G401.6 (cell line): ENCODE measurements at regions not wholly inside any gene's neighbourhood (a gene's known extent, or its start where the extent isn't known, plus 50 kb on each side); places are given as distances from the start of the nearest gene placed in this dataset.
"Not testable (repeated sequence)": the region's sequence is repeated elsewhere in the genome, so short reads cannot be mapped to it uniquely, and the experiment has no call there.

Source experiments
- FAIRE-seq: peaks from 2 replicates; lab custom pipeline; 2012; peaks lifted over from hg19 to GRCh38; lab: Jason Lieb, UNC

DNA sequence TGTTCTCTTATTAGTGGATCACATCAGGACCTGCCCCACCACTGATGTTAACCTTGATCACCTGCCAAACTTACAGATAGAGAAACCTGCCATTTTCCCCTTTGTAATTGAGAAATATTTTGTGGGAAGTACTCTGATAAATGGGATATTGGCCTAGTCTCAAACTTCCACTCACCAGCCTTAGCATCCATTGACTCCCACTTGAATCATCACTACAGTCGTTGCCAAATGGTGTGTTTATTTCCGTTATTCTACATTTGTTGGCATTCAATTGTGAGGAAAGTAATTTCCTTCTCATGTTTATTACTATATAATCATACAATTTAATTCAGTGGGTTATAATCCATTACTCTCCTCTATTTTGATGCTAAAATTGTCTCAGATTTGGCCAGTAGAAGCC lies 156.4 kb upstream of the CXCL13 start:
- FAIRE-seq = no peak

DNA sequence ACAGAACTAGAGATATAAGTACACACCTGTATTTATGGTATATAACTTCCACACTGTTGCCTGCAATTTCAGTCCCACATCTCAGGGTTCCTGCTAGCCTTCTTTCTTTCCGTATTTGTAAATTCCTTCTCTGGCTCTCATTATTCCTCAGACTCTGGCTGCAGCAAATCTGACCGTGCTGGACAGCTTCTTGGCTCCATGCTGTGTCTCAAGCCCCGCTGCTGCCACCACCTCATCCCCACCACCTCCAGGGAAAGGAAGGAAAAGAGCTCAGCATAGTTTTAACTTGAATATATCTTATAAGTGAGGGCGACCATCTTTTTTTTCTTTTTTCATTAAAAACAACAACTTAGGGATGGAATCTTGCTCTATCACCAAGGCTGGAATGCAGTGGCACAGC lies 155.6 kb upstream of the CXCL13 start:
- FAIRE-seq = no peak

DNA sequence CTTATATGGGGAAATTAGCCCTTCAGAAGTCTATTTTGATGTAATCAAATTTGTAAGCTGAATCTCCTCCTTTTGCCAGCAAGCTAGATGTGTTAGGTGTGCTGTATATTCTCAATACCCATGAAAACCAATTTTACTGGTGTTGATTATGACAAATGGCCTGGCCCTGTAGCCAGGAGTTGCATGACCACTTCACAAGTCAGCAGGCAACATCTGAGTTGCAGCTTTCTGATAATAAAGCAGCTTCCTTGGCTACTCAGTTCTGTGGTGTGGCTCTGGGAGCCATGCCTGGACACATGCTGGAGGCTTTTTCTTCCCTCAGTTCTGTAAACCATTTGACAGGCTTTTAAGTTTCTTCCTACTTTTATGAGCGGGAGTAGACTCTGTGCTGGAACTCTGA lies 154.1 kb upstream of the CXCL13 start:
- FAIRE-seq = no peak

DNA sequence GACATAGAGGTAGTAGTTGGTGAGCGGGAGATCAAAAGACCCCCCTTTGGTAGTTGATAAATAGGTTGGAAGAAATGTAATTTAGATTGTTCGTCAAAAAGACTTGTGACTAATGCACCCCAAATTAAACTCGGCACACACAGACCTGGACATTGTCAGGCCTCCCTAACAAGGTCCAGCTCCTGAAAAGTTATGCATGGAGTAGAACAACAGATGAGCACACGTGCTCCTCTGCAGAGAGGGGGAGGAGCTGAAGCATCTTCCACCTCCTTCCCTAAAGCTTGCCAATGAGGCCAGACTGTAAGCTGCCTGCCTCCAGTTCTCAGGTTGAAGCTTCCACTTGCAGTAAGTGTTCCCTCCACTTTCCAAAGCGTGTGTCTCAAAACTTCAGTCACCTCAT lies 153.5 kb upstream of the CXCL13 start:
- FAIRE-seq = not testable (repeated sequence)

DNA sequence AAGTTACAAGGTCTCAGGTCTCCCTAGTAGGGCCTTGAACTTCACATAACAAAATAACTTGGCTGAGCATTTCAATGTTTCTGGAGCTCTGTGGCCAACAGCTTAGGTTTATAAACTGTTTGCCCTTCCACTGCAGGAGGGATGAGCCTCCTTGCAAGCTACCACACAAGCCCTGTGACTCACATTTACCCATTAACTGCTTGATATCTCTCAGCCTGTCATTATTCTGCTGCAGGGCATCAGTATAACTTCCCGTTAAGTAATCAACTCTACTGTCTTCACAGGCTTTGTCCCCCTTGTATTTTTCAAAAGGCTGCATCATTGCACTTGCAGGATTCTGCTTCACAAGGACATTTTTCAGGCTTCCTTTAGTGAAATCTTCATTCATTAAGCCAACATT lies 151.7 kb upstream of the CXCL13 start:
- no peak for FAIRE-seq

DNA sequence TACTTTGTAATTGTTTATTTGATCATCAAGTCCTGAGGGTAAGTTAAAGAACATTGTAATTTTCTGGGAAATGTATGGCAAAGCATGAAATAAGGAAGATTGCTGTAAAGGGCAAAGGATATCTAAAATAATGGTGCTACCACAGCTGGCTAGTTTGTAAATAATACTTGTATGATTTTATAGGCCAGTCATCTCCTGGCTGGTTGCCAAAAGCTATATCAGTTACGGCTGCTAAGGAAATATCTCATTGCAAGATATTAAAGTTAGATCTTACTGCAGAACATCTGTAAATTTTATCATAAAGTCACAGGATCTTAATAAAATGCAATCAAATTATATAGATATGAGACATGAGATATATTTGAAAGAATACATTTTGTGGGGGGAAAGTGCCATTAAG lies 150.8 kb upstream of the CXCL13 start:
- FAIRE-seq = no peak

DNA sequence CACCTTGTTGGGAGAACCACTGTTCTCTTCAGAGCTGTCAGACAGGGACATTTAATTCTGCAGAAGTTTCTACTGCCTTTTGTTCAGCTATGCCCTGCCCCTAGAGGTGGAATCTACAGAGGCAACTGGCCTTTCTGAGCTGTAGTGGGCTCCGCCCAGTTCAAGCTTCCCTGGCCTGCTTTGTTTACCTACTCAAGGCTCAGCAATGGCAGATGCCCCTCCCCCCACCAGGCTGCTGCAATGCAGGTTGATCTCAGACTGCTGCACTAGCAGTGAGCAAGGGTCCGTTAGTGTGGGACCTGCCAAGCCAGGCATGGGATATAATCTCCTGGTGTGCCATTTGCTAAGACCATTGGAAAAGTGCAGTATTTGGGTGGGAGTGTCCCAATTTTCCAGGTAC lies 141.5 kb upstream of the CXCL13 start:
- FAIRE-seq = not testable (repeated sequence)

DNA sequence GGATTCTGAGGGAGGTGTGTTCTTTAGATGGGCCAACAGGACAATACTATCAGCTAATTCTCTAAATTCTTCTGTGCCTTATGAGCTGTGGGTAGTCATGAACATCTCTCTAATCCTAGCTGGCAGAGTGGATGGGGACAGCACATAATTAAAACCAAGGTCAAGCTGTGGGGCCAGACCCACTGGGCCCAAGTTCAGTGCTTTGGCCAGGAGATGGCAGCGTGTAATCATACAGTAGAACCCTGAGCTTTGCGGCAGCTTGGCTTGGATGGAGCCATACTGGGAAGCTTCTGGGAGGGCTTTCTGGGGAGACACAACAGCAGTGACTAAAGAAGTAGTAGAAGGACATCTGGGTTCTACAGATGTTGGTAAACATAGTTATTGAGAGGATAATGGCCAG lies 140.3 kb upstream of the CXCL13 start:
- no peak for FAIRE-seq

DNA sequence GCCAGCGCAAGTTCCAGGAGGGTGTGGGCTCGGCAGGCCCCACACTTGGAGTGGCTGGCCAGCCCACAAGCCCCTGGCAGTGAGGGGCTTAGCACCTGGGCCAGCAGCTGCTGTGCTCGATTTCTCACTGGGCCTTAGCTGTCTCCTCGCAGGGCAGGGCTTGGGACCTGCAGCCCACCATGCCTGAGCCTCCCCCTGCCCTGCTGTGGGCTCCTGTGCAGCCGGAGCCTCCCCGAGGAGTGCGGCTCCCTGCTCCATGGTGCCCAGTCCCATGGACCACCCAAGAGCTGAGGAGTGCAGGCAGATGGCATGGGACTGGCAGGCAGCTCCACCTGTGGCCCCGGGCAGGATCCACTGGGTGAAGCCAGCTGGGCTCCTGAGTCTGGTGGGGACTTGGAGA lies 139.2 kb upstream of the CXCL13 start:
- FAIRE-seq = no peak

DNA sequence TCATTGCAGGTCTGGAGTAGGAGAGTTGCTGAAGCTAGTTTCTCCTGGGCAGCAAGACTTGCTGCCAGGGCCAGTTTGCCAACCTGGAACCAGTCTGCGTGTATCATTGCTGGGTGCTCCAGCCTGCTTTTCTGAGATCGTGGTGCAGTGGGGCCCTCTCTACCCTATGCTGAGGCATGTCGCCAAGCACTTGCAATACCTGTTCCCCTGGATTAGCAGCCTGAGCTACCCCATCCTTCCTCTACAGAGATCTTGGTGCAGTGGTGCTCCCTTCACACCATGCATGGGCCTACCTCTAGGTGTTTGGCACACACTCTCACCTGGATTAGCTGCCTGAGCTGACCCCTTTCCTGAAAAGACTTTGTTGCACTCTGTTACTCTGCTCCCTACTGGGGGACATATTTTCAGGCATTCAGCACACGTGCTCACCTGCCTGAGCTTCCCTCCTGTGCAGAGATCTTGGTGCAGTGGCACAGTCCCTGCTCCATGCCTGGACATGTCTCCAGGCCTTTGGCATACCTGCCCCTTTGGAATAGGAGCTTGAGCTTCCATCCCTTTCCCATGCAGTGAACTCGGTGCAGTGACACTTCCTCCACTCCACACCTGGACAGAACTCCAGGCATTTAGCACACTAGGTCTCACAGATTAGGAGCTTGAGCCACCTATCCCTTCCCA lies 133.7 kb upstream of the CXCL13 start:
- FAIRE-seq = no peak

DNA sequence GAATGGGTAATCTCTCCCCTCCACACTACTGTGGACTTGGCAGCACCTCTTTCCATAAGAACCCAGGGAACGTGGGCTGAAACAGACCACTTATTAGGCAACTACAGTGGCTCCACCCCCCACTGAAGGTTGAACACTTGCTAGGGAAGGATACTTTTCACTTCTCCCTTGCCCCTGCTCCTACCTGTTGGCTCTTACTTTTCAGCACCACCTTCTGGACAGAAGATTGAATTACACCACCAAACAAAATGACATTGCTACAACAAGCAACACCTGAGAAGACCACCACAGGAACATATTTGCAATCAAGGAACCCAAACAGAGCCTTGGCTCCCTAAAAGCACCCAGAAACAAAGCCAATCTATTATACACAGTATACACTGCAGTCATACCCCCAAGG lies 132.1 kb upstream of the CXCL13 start:
- FAIRE-seq = no peak

DNA sequence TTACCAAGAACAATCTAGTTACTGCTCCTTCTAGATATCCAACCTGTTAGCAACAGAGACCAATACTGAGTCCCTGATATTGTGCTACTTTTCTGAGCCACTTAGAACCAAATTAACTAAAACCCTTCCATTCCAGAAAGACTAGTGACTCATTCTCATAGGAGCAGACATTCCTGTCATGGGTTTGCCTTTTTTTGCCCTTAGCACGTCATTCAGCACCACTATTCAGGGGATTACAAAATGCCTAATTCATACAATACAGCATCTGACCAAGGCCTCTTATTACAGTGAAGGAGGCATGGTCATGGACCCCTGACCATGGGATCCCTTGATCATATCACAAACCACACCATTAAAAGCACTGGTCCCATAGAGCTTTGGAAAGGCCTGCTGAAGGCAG lies 123.8 kb upstream of the CXCL13 start:
- no peak for FAIRE-seq

DNA sequence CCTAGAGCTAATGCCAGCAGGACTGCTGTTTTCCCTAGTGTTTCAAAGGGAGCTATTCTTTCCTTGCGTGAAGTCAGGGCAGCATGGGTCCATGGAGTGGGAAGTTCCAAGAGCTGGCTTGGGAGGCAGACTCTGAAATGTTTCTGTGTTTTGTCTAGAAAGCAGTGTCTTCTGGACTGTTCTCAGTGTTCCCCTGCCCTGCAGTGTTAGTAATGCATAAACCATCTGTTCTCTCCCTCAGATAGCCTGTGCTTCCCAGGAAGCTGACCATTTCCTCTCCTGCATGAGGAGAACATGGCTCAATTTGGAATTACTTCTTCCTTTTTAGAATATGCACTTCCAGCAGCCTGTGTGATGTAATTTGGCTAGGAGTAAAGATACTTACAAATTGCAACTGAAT lies 116.7 kb upstream of the CXCL13 start:
- FAIRE-seq = no peak

DNA sequence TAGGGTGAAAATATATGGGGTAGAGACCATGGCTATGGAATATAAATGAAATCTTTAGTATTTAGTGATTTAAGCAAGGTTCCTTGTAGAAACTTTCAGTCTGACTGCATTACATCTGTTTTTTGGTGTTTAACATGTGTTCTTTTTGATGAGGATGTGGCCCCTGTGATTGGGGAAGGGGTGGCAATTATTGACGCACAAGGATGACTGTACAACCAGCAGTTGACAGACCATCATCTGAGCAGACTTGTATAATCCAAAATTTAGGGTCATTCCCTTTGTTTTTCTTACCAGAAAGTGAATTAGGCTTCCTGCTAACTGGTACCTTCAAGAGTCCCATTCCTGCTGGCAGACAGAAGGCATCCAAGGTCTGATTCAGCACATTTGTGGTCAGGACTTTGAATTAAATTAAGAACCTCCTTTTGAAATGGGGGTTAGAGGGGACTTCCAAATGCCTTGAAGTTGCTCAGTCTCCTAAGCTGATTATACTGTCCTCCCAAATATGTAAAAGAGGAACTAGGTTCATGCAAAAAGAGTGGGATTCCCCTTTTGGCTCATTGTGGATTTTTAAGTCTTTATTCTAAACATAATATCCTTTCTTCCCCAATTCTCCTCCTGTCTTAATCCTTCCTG lies 112.4 kb upstream of the CXCL13 start:
- FAIRE-seq = no peak

DNA sequence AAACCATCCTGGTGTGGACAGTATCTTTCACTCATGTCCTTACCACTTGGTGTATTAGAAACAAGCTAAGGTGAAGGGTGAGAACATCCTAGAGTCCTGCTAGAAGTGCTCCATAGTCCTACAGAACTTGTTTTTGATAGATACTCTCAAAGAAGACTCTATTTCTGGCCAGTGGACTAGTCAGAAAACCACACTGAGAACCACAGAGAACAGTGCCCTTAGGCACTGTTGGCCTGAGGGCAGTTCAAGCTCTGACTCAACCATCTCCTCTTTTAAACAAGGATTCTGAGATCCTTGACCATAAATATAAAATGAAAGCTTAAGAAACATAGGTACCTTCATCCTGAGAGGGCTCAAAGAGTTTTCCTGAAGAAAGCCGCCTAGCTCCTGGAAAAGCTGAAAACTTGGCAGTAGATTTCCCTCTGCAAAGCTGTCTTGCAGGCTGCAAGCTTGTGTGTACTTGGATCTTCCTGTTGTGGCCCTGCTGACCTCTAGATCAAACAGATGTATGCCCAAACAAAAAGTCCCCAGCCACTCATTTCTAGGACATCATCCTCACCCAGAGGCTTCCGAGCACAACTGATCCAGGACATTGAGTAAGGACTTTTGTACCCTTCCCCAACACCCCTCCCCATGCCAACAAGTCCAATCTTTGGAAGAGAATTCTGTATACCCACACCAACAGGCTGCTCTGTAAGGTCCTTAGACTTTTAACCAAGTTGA lies 111.6 kb upstream of the CXCL13 start:
- FAIRE-seq = no peak

DNA sequence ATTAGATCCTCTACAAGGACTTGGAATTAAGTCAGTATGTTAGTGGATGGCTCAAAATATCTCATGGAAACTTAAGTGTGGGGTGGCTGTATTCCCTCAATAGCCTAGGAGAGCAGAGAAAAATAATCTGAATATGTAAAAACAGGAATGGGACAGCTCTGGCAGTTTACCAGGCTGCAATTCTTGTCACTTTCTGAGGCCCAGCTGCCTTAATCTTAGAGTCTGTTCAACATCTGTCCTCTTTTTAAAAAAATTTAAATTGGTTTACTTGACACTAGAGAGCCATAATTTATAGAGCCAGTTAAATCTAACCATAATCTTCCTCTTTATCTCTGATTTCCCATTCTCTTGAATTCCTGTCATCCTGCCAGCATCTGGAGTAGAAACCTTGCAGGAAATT lies 109.2 kb upstream of the CXCL13 start:
- no peak for FAIRE-seq

DNA sequence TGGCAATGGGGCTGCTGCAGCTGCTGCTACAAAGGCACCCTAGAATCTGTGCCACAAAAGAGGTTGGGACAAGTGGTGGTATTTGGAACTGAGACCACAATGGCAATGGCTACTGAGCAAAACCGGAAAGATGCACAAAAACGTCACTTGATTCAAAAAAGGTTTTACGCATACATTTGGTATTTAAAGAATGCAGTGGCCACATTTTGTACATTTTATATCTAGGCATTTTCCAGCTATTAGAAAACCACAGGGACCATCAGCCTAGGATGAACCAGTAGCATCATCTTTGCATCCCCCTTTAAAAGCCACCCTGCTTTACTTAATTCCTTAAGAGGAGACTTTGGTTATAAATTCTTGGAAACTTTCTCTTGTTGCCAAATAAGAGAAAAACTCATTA lies 104.8 kb upstream of the CXCL13 start:
- no peak for FAIRE-seq

DNA sequence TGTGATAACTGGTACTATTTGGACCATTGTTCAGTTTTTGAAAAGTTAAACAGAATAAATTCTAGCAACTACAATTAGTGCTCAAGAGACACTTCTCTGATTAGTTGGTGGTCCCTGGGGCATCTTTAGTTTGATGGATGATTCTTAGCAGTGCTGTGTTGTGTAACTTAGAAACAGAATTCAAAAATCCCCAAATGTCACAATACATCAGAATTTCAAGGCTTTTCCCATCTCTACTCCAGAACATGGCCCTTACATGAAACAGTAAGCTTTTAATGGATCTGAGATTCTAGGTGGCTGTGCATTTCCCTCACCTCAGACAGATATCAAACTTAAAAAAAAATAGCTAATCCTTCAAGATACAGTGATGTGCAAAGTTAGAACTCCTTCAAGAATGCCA lies 104.4 kb upstream of the CXCL13 start:
- FAIRE-seq = no peak

DNA sequence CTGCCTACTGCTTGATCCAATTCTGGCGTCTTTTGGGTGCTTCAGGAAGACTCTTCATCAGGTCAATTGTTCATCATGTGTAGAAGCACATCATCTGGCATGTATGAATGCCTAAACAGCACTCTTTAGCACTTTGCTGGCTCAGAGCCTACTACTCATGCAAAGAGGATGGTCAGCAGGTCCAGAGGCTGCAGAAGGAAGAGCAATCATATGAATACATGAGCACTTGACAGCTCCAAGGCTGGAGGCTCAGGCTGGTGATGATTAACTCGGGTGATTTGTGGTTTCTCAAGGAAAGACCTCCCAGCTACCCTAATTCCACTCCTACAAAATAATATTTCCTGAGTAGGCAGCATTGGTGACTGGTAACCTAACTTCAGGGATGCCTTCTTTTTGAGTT lies 103.8 kb upstream of the CXCL13 start:
- FAIRE-seq = no peak

DNA sequence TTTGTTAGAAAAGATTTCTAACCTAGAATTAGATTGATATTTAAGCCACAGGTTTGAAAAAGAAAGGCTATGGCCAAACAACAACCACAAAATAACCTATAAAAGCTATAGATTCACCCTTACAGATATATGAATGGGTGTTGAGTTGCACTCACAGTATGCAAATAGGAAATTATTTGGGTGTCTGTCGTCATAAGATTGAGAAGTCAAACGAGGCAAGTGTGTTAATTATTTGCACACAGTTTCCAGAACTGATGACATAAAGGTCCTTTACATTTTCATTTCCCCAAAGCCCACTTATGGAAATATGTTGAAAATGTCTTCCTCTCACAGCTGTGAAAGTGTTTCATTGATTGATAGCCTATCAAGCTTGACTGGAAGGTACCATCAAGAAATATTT lies 101.2 kb upstream of the CXCL13 start:
- no peak for FAIRE-seq

DNA sequence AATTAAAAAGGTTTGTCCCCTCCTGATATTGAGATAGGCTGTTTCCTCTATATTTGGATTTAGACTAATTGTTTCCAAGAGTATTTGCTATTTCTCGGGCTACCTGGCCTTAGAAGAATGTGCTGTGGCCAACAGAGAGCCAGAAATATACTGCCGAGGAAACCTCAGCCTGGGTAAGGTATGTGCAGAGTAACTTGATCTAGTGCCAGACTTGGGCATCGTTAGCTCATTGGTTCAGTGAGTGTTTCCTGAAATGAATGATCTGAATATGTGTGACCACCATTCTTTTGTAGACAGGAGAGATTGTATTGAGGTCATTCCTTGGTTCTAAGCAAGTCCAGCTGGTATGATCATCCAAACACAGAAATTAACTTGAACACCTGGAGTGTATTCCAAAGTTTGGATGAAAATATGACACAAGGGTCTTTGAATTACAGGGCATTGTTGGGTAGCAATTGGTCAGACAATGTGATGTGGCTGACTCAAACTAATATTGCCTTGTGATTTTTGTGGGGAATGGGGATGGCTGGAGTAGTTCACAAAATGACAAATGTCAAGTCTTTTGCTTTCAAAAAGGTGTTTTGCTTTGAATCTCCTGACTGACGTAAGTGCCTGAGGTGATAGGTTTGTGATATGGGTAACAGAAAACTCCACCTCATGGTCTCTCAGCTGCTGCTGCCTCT lies 100.2 kb upstream of the CXCL13 start:
- FAIRE-seq = no peak

DNA sequence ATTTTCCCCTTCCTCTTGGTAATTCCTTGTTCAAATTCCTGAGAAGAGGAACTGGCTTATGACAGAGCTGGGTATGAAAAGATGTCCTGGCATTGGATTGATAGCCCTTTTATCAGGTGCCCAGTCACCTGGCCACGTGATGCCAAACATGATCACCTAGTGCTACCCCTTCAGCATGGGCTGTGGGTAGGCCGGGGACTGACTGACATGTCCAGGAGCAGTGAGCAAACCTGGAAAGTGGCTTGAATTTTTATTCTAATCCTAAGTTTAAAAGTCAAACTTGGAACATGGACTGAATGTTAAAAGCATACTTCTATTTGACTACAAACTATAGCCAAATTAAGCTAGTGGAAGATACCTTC lies 99.7 kb upstream of the CXCL13 start:
- FAIRE-seq = no peak

DNA sequence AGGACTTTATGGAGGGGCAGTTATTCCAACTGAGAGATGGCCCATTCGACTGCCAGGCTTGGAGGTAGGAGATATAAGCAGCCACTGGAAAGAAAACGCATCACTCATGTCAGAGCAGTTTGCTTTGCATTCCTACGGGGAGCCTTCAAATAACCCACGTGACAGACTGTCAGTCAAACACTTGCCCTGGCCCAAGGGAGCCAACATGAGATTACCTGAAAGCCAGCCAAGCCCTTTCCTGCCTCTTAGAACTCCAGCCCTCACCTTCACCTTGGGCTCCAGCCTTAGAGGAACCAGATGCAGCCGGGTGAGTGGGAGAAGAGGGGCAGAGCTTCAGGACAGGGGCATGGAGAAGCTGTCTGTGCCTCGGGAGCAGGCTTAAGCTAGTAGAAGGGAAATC lies 95.3 kb upstream of the CXCL13 start:
- no peak for FAIRE-seq
